ENCODE measurements at regions not wholly inside any gene's neighbourhood (a gene's known extent, or its start where the extent isn't known, plus 50 kb on each side); places are given as distances from the start of the nearest gene placed in this dataset.

DNA sequence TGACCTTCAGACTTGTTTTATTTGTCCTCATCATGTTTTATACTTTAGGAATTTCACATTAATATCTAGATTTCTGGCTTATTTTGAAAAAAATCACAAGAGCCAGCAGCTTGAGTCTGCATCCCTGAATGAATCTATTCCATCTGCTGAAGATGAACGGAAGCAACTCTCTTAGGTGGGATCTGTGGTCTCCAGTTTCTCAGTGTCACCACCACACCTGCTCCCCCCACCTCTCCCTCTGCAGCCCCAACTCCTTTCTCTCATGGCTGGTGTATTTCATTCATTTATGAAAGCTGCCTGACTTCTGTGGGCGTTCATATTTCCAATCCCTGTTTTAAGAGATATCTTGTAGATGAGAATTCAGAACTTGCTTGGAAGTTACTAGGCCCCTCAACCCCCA, 102.1 kb upstream of the AGBL1 start:
- no peak for DNase-seq (ENCODE audit: low spot score)

GRCh38 chr15:85979929-85980328, 99.7 kb upstream of the AGBL1 start:
- DNase-seq (ENCODE audit: low spot score): no peak

DNA sequence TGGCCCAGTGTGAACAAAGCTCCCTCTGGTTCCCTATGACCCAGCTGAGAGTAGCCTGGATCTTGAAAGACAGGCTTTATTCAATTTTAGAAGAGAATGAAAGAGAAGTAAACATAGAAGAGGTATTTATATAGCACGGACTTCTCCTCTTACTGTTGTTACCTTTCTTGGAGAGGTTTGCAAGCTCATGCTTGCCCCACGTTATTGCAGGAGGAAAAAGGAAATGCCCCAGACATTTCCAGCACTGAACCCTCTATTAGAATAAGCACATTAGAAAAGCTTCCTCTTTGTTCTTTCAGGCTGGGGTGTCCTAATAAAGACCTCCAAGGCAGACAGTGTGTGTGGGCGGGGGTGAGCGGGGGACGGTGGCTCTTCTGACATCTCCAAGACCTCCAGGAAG, 98.7 kb upstream of the AGBL1 start:
- DNase-seq (ENCODE audit: low spot score): no peak

DNA sequence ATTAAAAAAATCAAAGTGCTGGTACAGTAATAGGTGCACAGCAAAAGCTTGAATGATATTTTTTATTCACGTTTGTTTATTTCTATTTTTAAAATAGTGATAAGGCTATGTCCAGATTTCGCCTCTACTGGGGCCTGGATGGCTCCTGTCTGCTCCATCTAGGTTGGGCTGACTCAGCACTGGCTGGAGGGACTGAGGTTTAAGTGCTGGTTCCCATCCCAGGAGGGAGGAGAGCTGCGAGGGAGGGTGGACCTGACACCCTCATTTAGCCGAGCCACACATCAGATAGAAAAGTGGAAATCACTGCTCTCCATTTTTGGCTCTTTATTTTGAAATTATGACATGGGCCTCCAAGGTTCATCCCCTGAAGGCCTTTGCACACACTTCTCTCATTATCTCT, 95.4 kb upstream of the AGBL1 start:
- DNase-seq (ENCODE audit: low spot score): no peak

- no peak for DNase-seq (ENCODE audit: low spot score)
These were observed 93.6 kb upstream of the AGBL1 start for GRCh38 chr15:85986116-85986515.

GRCh38 chr15:85986741-85987140, 92.9 kb upstream of the AGBL1 start:
- DNase-seq (ENCODE audit: low spot score): no peak

DNA sequence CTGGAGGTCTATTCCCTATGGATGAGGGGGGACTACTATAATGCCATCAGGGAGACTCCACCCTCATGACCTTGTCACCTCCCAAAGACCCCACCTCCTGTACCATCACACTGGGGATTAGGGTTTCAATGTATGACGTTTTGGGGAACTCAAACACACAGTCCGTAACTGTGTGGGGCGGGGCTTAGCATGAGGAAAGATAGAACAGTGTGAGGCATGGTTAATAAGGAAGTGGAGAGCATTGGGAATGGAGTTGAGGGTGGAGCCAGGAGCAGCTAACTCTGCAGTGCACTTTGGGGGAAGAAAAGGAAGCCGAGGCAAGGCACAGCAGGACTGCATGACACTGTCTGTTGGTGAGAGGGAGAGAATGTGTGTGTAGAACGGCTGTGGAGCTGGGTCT, 90.9 kb upstream of the AGBL1 start:
- DNase-seq (ENCODE audit: low spot score): no peak

- no peak for DNase-seq (ENCODE audit: low spot score)
These were observed 87.4 kb upstream of the AGBL1 start for GRCh38 chr15:85992224-85992623.

DNA sequence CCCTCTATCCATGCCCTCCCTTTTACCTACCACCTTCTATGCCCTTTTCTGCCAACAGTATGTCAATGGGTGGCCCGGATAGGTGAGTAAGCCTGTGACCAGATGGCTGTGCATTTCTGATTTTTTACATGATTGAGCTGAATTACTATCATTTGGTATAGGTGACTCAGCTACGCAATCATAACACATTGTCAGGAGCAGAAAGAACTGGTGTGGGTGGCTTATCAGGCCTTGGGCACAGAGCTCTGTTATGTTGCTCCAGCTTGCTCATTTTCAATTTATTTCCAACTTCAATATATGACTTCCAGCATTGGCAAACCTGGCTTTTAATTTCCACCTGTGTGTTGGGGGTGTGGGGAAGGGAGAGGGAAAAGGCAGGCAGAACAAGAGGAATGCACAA, 86.6 kb upstream of the AGBL1 start:
- DNase-seq (ENCODE audit: low spot score): no peak

GRCh38 chr15:85997618-85998017, 82.1 kb upstream of the AGBL1 start:
- DNase-seq (ENCODE audit: low spot score): no peak

DNA sequence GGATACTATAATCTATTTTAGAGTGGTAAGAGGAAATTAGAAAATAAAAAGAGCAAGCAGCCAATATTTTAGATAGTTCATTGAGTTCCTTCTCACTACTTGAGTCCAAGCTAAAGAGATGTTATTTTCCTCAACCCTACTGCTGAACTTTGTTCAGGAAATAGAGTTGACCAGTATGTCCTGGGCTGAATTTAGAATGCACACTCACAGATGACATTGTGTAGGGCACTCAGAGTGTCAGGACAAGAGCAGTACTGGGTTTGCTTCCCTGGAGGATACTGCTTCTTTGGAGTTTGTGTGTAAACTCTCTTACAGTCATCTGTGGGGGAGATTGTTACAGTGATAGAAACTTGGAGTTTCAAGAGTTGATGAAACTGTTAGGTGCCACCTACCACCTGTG, 80.0 kb upstream of the AGBL1 start:
- no peak for DNase-seq (ENCODE audit: low spot score)

DNA sequence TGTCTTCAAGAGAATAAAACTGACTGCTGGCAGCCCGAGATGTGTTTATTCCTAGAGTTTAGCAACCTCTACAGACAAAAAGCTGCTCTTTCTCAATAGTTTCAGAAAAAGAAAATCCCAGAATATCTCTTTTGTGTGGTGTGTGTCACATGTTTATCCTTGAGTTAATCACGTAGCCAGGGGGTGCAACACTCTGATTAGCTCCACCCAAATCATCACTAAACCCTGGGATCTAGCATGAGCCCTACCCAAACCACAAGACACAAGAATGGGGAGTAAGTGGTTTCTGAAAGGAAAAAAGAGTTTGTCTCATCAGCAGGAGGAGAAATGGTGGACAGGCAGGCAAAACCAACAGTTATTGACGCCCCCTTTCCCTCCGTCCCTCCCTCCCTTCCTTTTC, 78.5 kb upstream of the AGBL1 start:
- no peak for DNase-seq (ENCODE audit: low spot score)

DNA sequence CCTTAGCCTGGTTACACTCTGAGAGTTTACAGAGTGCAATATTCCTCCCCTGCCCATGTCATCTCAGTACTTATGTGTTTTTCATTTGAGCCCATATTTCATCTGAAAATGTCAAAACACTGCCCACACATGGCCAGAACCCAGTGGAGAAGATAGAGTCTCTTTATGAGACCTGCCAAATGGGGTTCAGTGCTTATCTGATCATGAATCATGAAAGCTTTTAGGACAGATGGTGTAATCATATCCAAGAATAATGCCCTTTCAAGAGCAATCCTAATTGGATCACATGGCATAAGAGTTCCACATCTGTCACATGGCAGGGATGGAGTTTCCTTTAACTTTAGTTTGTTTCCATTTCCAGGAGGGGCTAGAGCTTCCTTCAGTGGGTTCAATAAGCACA, 77.2 kb upstream of the AGBL1 start:
- no peak for DNase-seq (ENCODE audit: low spot score)

- DNase-seq (ENCODE audit: low spot score): no peak
These were observed 75.6 kb upstream of the AGBL1 start for GRCh38 chr15:86004061-86004460.

- no peak for DNase-seq (ENCODE audit: low spot score)
These were observed 73.1 kb upstream of the AGBL1 start for GRCh38 chr15:86006546-86006945.

- no peak for DNase-seq (ENCODE audit: low spot score)
These were observed 69.9 kb upstream of the AGBL1 start for GRCh38 chr15:86009727-86010126.

DNA sequence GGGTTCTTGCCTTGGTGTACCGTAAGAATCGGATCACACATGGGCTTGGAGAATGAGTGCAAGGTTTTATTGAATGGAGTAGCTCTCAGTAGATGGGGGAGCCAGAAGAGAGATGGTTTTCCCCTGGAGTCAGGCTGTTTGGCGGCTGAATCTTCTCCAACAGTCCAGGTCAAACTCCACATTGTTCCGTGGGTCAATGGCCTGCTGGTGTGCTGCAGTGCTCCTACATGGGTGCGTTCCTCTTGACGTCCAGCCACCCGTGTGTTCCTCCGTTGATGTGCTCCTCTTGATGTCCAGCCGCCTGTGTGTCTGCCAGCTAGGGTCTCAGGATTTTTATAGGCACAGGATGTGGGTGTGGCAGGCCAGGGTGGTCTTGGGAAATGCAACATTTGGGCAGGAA, 69.3 kb upstream of the AGBL1 start:
- no peak for DNase-seq (ENCODE audit: low spot score)

DNA sequence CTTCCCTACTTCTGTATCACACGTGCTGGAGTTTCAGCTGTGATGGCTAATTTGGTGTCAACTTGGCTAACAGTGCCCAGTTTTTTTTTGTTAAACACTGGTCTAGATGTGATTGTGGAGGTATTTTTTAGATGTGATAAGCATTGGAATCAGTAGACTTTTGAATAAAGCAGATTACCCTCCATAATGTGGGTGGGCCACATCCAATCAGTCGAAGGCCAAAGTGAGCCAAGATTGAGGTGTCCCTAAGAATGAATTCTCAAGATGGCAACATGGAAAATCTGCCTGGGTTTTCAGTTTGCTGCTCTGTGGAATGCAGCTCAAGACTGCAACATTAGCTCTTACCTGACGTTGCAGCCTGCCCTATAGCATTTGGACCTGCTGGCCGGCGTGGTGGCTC, 68.8 kb upstream of the AGBL1 start:
- DNase-seq (ENCODE audit: low spot score): no peak

DNA sequence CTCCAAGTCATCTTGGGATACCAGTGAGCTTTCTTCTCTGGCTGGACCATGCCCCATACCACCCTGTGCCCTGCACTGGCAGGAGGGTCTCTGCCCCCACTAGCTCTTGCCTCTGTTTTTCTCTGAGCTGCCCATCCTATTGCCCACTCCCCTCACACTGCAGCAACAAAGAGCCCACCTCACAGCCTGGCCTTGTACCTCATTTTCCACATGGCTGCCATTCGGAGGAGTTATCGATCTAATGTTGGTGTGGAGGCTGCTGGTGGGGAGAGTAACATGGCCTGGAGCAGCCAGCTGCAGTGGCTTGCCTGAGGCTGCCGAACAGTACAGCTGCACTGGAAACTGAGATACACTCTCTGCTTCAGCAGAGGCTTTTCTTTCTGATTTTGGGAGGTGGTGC, 65.7 kb upstream of the AGBL1 start:
- DNase-seq (ENCODE audit: low spot score): no peak

- no peak for DNase-seq (ENCODE audit: low spot score)
These were observed 62.9 kb upstream of the AGBL1 start for GRCh38 chr15:86016750-86017149.

DNA sequence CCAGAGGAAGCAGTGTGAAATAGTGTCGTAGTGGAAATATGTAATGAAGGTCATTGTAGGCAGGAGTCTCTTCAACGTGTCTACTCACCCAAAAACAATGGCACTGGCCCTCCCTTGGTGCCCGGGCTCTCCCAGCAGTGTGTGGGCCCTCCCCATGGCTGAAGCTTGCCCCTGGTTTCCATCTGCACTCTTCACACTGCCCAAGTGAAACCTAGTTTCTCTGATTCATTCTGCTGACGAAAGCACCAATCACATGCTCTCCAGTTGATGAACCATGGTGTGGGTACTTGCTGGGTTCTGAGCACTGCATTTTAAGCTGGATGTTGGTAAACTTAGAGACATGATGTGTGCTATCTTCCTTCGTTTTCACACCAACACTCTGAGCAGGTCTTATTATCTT, 61.0 kb upstream of the AGBL1 start:
- no peak for DNase-seq (ENCODE audit: low spot score)

- DNase-seq (ENCODE audit: low spot score): no peak
These were observed 58.1 kb upstream of the AGBL1 start for GRCh38 chr15:86021281-86022264.

DNA sequence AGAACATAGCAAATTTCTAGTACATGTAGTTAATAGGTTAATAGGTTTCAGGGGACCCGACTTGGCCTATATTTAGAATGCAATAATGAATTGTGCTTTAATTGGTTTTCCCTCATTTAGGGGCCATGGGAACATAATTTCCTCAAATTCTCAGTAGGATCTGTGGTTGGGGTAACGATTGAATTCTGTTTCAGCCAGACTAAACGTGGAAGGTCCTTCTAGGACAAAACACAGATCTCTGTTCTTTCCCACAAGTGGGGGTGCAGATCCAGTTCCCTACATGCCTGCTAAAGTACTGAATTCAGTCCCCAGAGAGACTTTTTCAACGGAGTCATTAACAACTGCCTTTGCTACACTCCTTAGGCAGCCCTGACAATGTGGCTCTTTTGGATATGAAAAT, 50.7 kb upstream of the AGBL1 start:
- DNase-seq (ENCODE audit: low spot score): no peak

All from AG20443 (cell line).